ENCODE measurements at regions not wholly inside any gene's neighbourhood (a gene's known extent, or its start where the extent isn't known, plus 50 kb on each side); places are given as distances from the start of the nearest gene placed in this dataset.

- H3K4me3 Mint-ChIP-seq = no peak overlapping the region
- H3K27ac Mint-ChIP-seq = no peak overlapping the region
- Histone ChIP-seq H3K27ac (ENCODE audit: low read depth) (no peak overlapping the region), H3K4me3 (no peak overlapping the region), H3K27me3 (ENCODE audit: insufficient read depth) (no peaks in the 10 kb centered on the region), H3K79me2 (replicated peaks; ENCODE audit: insufficient read depth) (no peaks in the 10 kb centered on the region), H3K4me1 (ENCODE audit: insufficient read depth) (0 out of 2 replicates have a peak, but pooled peaks cover 3% of the 10 kb centered on the region), H4K20me1 (replicated peaks; ENCODE audit: insufficient read depth) (no peaks in the 10 kb centered on the region), H3K9me2 (ENCODE audit: insufficient read depth) (peaks cover 12% of the 10 kb centered on the region; the same call in 1 of the 2 replicates), H2AFZ (no peak overlapping the region), H3K4me2 (no peak overlapping the region), H3K36me3 (ENCODE audit: insufficient read depth) (no peaks in the 10 kb centered on the region), H3F3A (replicated peaks; ENCODE audit: low read depth) (no peaks in the 10 kb centered on the region)
- peaks cover 10% of the 10 kb centered on the region for H3K4me1 Mint-ChIP-seq
- DNase-seq (ENCODE audit: low spot score) = no peak
- H3K36me3 Mint-ChIP-seq (ENCODE audit: low read depth) = no peaks in the 10 kb centered on the region
- H3K27me3 Mint-ChIP-seq (ENCODE audit: insufficient read depth, low read depth, poor library complexity) = peaks cover 4% of the 10 kb centered on the region
- ATAC-seq = no peak
- H3K9me3 Mint-ChIP-seq = no peaks in the 10 kb centered on the region; the same call in 2 of the 3 replicates
- TF ChIP-seq NANOG (IDR thresholded peaks at IDR 0.05; ENCODE audit: borderline replicate concordance) = no peak
- TF ChIP-seq POLR2AphosphoS5 (IDR thresholded peaks at IDR 0.05; ENCODE audit: low read depth) = no peak
- no peak for TF ChIP-seq CREB1 (CRISPR knock-in tag; IDR thresholded peaks at IDR 0.05; ENCODE audit: low read depth)
- no peak for TF ChIP-seq JUNB (IDR thresholded peaks at IDR 0.05; ENCODE audit: unreplicated experiment)
- TF ChIP-seq ZNF331 (CRISPR knock-in tag; IDR thresholded peaks at IDR 0.05; ENCODE audit: low read depth) = no peak
- no peak for TF ChIP-seq STAT1 (IDR thresholded peaks at IDR 0.05; ENCODE audit: unreplicated experiment)
- TF ChIP-seq CTCF (conservative IDR thresholded peaks at IDR 0.05; ENCODE audit: low read depth in 2 of 2) = no peak
- no peak for TF ChIP-seq EZH2phosphoT487 (IDR thresholded peaks at IDR 0.05; ENCODE audit: unreplicated experiment)
- no peak for TF ChIP-seq REST (IDR thresholded peaks at IDR 0.05; ENCODE audit: unreplicated experiment)
- no peak for TF ChIP-seq ZNF114 (CRISPR knock-in tag; IDR thresholded peaks at IDR 0.05)
- TF ChIP-seq ETS1 (IDR thresholded peaks at IDR 0.05) = no peak
- TF ChIP-seq ZNF462 (CRISPR knock-in tag; IDR thresholded peaks at IDR 0.05) = no peak
- no peak for TF ChIP-seq EZH2 (IDR thresholded peaks at IDR 0.05; ENCODE audit: low read depth, unreplicated experiment)
Observed at GRCh38 chr5:17878541-17878940, 244.3 kb downstream of the TAF11L14 start.
